H1 (cell line): ENCODE measurements at regions not wholly inside any gene's neighbourhood (a gene's known extent, or its start where the extent isn't known, plus 50 kb on each side); places are given as distances from the start of the nearest gene placed in this dataset.

Experiments
- BCL11A ChIP-seq, 2 experiments: IDR thresholded peaks; one replicate each; pipeline ENCODE4 v1.6.1; 2011; ENCODE audit warnings: low read depth in 2 of 2, low read length in 2 of 2, mild to moderate bottlenecking in 2 of 2
- CTBP2 ChIP-seq: IDR thresholded peaks from 2 replicates; pipeline ENCODE4 v1.7.0; 2011; ENCODE audit warnings: borderline replicate concordance, mild to moderate bottlenecking, moderate library complexity, mixed read lengths, low read length; ENCODE audit not compliant: insufficient read depth, insufficient read length
- HDAC2 ChIP-seq, 2 experiments: fragments of 300-600 bp in 1 of 2; sonication (generic) in 1 of 2; IDR thresholded peaks; 2 replicates each; pipeline ENCODE4 v1.6.1; 2011 to 2012; ENCODE audit warnings: low read depth in 2 of 2, low read length in 2 of 2, mild to moderate bottlenecking in 2 of 2, moderate library complexity in 2 of 2, borderline replicate concordance in 1 of 2, inconsistent platforms in 1 of 2
- POLR2A ChIP-seq, 2 experiments: IDR thresholded peaks; 1 replicate in 1 of 2; 2 replicates in 1 of 2; pipeline ENCODE4 v1.6.1; 2011; ENCODE audit warnings: low read depth in 2 of 2, low read length in 2 of 2, mild to moderate bottlenecking in 2 of 2; ENCODE audit errors: control extremely low read depth in 1 of 2
- POU5F1 ChIP-seq: IDR thresholded peaks from 2 replicates; pipeline ENCODE4 v1.6.1; 2011; ENCODE audit warnings: low read depth, mild to moderate bottlenecking, low read length, moderate library complexity
- TF ChIP-seq, protein P1 (sequence below), 3 experiments: IDR thresholded peaks; 1 replicate in 2 of 3; 2 replicates in 1 of 3; pipeline versions ENCODE4 v1.5.1 to v1.6.1; 2011; ENCODE audit warnings: low read length in 3 of 3, mild to moderate bottlenecking in 3 of 3, inconsistent platforms in 2 of 3, low read depth in 1 of 3, moderate library complexity in 1 of 3; ENCODE audit not compliant: insufficient read depth in 1 of 3; ENCODE audit errors: control extremely low read depth in 1 of 3

DNA sequence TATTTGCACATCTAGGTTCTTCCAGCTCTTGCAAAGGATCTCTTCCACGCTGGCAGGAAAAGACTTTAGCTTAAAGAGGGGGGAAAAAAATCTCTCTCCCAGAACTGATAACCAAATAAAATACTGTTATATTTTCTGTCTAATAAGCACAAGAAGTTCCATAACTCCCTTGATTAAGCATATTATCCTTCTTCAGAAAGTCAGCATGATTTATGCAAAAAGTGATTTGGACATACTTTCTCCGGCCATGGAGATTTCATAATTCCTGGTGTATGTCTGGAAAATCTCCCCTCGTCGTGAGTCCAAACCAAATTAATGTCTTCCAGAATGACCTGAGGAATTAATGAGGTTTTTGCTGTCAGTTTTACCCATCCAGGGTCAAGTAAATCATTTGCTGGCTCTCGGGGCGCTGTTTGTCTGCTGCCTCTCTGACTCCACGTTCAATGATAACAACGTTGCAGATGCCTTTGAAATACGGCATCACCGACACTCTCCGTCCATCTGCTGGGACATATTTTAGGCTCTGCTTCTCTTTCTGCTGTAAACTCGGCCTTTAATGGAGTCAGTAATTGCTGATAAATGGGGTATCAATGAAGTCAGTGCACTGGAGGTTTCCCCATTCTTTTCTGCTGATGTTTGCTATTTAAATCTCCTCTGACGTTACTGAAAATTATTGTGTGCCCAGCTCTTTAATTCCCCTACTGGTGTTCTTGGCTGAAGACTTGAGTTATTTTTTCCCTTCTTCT lies 112.9 kb downstream of the HLX start:
- no peak for TF ChIP-seq POLR2A (IDR thresholded peaks at IDR 0.05; ENCODE audit: control extremely low read depth in 1 of 2, low read depth in 2 of 2, low read length in 2 of 2)
- no peak for TF ChIP-seq HDAC2 (IDR thresholded peaks at IDR 0.05; ENCODE audit: borderline replicate concordance in 1 of 2, low read depth in 2 of 2, low read length in 2 of 2)
- no peak for TF ChIP-seq POU5F1
- TF ChIP-seq BCL11A (IDR thresholded peaks at IDR 0.05; ENCODE audit: low read depth in 2 of 2, low read length in 2 of 2), result no peak
- no peak for TF ChIP-seq CTBP2
- TF ChIP-seq, protein P1, sequence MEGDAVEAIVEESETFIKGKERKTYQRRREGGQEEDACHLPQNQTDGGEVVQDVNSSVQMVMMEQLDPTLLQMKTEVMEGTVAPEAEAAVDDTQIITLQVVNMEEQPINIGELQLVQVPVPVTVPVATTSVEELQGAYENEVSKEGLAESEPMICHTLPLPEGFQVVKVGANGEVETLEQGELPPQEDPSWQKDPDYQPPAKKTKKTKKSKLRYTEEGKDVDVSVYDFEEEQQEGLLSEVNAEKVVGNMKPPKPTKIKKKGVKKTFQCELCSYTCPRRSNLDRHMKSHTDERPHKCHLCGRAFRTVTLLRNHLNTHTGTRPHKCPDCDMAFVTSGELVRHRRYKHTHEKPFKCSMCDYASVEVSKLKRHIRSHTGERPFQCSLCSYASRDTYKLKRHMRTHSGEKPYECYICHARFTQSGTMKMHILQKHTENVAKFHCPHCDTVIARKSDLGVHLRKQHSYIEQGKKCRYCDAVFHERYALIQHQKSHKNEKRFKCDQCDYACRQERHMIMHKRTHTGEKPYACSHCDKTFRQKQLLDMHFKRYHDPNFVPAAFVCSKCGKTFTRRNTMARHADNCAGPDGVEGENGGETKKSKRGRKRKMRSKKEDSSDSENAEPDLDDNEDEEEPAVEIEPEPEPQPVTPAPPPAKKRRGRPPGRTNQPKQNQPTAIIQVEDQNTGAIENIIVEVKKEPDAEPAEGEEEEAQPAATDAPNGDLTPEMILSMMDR (IDR thresholded peaks at IDR 0.05; ENCODE audit: control extremely low read depth in 1 of 3, insufficient read depth in 1 of 3, low read depth in 1 of 3, low read length in 3 of 3), result no peak
